Chondrocyte (in vitro differentiated cells): ENCODE measurements at regions not wholly inside any gene's neighbourhood (a gene's known extent, or its start where the extent isn't known, plus 50 kb on each side); places are given as distances from the start of the nearest gene placed in this dataset.
A peak's percentile ranks its signal among the peaks of the same experiment; 100 is the strongest.
"Not testable (repeated sequence)": the region's sequence is repeated elsewhere in the genome, so short reads cannot be mapped to it uniquely, and the experiment has no call there.

ENCODE experiments used
- DNase-seq: peaks from one replicate; pipeline ENCODE4 v3.0.0; 2021; ENCODE audit warnings: mixed read lengths, low spot score
- H3K27ac Mint-ChIP-seq: one replicate; pipeline ENCODE4 v1.8.0; 2021; ENCODE audit warnings: mild to moderate bottlenecking, moderate library complexity, mixed read lengths; ENCODE audit not compliant: unreplicated experiment
- H3K27me3 Mint-ChIP-seq: 2 replicates; pipeline ENCODE4 v1.8.0; 2021; ENCODE audit warnings: low read depth, mixed read lengths
- H3K36me3 Mint-ChIP-seq: 2 replicates; pipeline ENCODE4 v1.8.0; 2021; ENCODE audit warnings: low read depth, mixed read lengths
- H3K4me1 Mint-ChIP-seq: 2 replicates; pipeline ENCODE4 v1.8.0; 2021; ENCODE audit warnings: low read depth, mild to moderate bottlenecking, mixed read lengths
- H3K4me3 Mint-ChIP-seq: one replicate; pipeline ENCODE4 v1.8.0; 2021; ENCODE audit warnings: mild to moderate bottlenecking, moderate library complexity, mixed read lengths; ENCODE audit not compliant: unreplicated experiment
- H3K9me3 Mint-ChIP-seq: 2 replicates; pipeline ENCODE4 v1.8.0; 2021; ENCODE audit warnings: low read depth, mixed read lengths
- TF ChIP-seq, protein P1 (sequence below): fragments of 200-600 bp; sonication (generic); IDR thresholded peaks from 2 replicates; pipeline ENCODE4 v1.5.0; 2021; ENCODE audit warnings: antibody characterized with exemption, mild to moderate bottlenecking, moderate library complexity

DNA sequence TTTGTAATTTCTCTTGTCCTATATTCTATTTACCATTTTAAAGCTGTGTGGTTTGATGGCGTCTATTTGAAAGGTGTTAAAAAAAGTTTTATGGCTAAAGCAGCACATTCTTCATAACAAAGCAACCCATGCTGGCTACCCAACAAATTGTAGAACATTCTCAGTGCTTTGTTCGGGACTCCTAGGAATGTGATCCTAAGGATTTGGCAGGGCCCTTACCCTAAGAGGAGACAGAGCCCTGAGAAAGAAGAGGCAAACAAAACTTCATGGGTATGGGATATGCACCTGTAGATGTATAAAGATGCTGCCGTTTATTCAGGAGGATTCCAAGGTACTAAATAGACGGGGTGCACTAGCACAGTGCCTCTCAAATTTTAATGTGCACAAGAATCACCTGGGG, 370.8 kb upstream of the DIPK2B start:
- Mint-ChIP-seq H3K27ac (no peak overlapping the region), H3K36me3 (no peaks in the 10 kb centered on the region), H3K4me1 (no peaks in the 10 kb centered on the region), H3K4me3 (no peak overlapping the region), H3K27me3 (no peaks in the 10 kb centered on the region), H3K9me3 (peaks cover 6% of the 10 kb centered on the region)
- TF ChIP-seq, protein P1, sequence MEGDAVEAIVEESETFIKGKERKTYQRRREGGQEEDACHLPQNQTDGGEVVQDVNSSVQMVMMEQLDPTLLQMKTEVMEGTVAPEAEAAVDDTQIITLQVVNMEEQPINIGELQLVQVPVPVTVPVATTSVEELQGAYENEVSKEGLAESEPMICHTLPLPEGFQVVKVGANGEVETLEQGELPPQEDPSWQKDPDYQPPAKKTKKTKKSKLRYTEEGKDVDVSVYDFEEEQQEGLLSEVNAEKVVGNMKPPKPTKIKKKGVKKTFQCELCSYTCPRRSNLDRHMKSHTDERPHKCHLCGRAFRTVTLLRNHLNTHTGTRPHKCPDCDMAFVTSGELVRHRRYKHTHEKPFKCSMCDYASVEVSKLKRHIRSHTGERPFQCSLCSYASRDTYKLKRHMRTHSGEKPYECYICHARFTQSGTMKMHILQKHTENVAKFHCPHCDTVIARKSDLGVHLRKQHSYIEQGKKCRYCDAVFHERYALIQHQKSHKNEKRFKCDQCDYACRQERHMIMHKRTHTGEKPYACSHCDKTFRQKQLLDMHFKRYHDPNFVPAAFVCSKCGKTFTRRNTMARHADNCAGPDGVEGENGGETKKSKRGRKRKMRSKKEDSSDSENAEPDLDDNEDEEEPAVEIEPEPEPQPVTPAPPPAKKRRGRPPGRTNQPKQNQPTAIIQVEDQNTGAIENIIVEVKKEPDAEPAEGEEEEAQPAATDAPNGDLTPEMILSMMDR: no peak
- no peak for DNase-seq

DNA sequence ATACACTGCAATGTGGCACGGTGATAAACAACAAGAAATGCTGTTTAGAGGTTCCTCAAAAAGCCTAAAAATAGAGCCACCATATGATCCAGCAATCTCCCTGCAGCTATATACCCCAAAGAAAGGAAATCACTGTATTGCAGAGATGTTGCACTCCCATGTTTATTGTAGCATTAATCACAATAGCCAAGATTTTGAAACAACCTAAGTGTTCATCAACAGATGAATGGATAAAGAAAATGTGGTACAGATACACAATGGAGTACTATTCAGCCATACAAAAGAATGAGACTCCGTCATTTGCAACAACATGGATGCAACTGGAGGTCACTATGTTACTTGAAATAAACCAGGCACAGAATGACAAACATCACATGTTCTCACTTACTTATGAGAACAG, 365.8 kb upstream of the DIPK2B start:
- TF ChIP-seq, protein P1: no peak
- Mint-ChIP-seq H3K4me1 (no peaks in the 10 kb centered on the region), H3K27ac (no peak overlapping the region), H3K36me3 (no peaks in the 10 kb centered on the region), H3K9me3 (peaks cover 14% of the 10 kb centered on the region), H3K4me3 (no peak overlapping the region), H3K27me3 (no peaks in the 10 kb centered on the region)
- no peak for DNase-seq

DNA sequence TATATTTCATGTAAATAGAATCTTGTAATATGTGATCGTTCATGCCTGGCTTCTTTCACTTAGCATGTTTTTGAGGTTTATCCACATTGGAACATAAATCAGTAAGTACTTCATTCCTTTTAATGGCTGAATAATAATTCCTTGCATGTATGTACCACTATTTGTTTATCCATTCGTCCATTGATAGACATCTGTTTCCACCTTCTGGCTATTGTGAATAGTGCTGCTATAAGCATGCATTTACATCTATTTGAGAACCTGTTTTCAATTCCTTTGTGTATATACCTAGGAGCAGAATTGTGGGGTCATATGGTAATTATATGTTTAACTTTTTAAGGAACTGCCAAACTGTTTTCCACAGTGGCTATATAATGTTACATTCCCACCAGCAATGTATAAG, 356.7 kb upstream of the DIPK2B start:
- TF ChIP-seq, protein P1: peak; percentile 45
- Mint-ChIP-seq H3K27ac (no peak overlapping the region), H3K9me3 (peaks cover 16% of the 10 kb centered on the region), H3K4me3 (no peak overlapping the region), H3K36me3 (no peaks in the 10 kb centered on the region), H3K4me1 (no peaks in the 10 kb centered on the region), H3K27me3 (no peaks in the 10 kb centered on the region)
- DNase-seq: no peak

DNA sequence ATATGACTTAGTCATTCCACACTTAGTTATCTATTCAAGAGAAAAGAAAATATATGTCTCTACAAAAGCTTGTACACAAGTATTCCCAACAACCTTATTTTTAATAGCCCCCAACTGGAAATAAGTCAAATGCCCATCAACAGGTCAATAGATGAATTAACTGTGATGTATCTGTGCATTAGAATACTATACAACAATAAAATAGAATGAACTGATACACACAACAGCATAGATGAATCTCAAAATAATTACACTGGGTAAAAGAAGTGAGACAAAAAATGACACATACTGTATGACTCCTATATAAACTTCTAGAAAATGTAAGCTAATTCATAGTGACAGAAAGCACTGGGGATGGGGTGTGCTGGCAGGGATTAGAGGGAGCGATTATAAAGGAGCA, 354.1 kb upstream of the DIPK2B start:
- Mint-ChIP-seq H3K36me3 (no peaks in the 10 kb centered on the region), H3K27ac (no peak overlapping the region), H3K4me3 (no peak overlapping the region), H3K9me3 (peaks cover 4% of the 10 kb centered on the region), H3K27me3 (no peaks in the 10 kb centered on the region), H3K4me1 (no peaks in the 10 kb centered on the region)
- TF ChIP-seq, protein P1: no peak
- DNase-seq: no peak

DNA sequence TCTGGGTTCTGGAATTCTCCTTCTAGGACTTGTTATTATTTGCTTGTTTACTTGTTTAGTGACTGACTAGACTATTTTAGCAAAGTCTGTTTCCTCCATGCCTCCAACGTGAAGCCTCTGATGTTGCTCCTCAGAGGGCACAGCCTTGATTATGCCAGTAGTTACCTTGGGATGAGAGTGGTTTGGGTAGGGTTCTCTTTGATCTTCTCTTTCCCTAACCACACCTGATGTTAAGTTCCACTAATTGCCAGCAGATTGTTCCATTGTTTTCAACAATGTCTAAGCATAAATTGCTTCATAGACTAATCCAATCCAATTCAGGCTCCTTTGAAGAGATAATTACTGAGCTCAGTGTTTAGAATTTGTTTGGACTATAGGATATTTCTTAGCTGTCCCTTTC, 352.7 kb upstream of the DIPK2B start:
- DNase-seq: no peak
- peaks cover 6% of the 10 kb centered on the region for H3K9me3 Mint-ChIP-seq
- TF ChIP-seq, protein P1: no peak
- H3K27me3 Mint-ChIP-seq: no peaks in the 10 kb centered on the region
- H3K4me3 Mint-ChIP-seq: no peak overlapping the region
- H3K4me1 Mint-ChIP-seq: no peaks in the 10 kb centered on the region
- H3K36me3 Mint-ChIP-seq: no peaks in the 10 kb centered on the region
- H3K27ac Mint-ChIP-seq: no peak overlapping the region

DNA sequence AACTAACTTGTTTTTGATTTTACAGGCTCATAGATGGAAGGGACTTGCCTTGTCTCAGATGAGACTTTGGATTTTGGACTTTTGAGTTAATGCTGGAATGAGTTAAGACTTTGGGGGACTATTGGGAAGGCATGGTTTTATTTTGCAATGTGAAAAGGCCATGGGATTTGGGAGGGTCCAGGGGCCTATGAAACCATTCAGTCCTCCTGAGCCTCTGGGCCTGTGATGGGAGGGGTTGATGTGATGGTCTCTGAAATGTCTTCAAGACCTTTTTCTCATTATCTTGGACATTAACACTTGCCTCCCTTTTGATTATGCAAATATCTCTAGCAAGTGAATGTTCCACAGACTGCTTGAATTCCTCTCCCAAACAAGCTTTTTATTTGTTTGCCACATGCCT, 346.0 kb upstream of the DIPK2B start:
- not testable (repeated sequence) for H3K36me3 Mint-ChIP-seq, H3K4me1 Mint-ChIP-seq, DNase-seq, H3K27me3 Mint-ChIP-seq, H3K27ac Mint-ChIP-seq, H3K4me3 Mint-ChIP-seq
- H3K9me3 Mint-ChIP-seq: peaks cover 24% of the 10 kb centered on the region
